Retinal pigment epithelial cell (primary cell): ENCODE measurements at regions not wholly inside any gene's neighbourhood (a gene's known extent, or its start where the extent isn't known, plus 50 kb on each side); places are given as distances from the start of the nearest gene placed in this dataset.
"Not testable (repeated sequence)": the region's sequence is repeated elsewhere in the genome, so short reads cannot be mapped to it uniquely, and the experiment has no call there.

Experiments used
- DNase-seq: peaks from one replicate; pipeline ENCODE4 v3.0.0-alpha.2; 2010; ENCODE audit warnings: low read depth
- H3K4me3 ChIP-seq: 2 replicates; pipeline ENCODE4 v1.5.1; 2011; ENCODE audit warnings: mild to moderate bottlenecking, low read length, control low read depth, moderate library complexity
- CTCF ChIP-seq: conservative IDR thresholded peaks from 2 replicates; pipeline ENCODE4 v1.5.1; 2011; ENCODE audit warnings: low read depth, low read length, control low read depth, inconsistent platforms

- no peak for TF ChIP-seq CTCF
- no peak overlapping the region for H3K4me3 ChIP-seq
- DNase-seq, result no peak
These were observed 73.2 kb upstream of the TRIM24 start for GRCh38 chr7:138386821-138387220.

GRCh38 chr7:138387755-138388475 lies 72.1 kb upstream of the TRIM24 start:
- no peak overlapping the region for H3K4me3 ChIP-seq
- no peak for TF ChIP-seq CTCF
- DNase-seq, result no peak

- H3K4me3 ChIP-seq, result no peak overlapping the region
- DNase-seq, result peak; percentile 1
- no peak for TF ChIP-seq CTCF
These were observed 71.2 kb upstream of the TRIM24 start for GRCh38 chr7:138388673-138389491.

- H3K4me3 ChIP-seq, result no peak overlapping the region
- TF ChIP-seq CTCF, result no peak
- DNase-seq, result no peak
These were observed 64.3 kb upstream of the TRIM24 start for GRCh38 chr7:138395763-138396162.

- no peak overlapping the region for H3K4me3 ChIP-seq
- no peak for DNase-seq
- TF ChIP-seq CTCF, result no peak
These were observed 63.6 kb upstream of the TRIM24 start for GRCh38 chr7:138396251-138397070.

GRCh38 chr7:138397071-138397433 lies 63.0 kb upstream of the TRIM24 start:
- not testable (repeated sequence) for DNase-seq, H3K4me3 ChIP-seq

GRCh38 chr7:138398857-138399256 lies 61.2 kb upstream of the TRIM24 start:
- no peak for TF ChIP-seq CTCF
- no peak for DNase-seq
- no peak overlapping the region for H3K4me3 ChIP-seq
